Esophagus squamous epithelium (tissue), 4 donors: ENCODE measurements at regions not wholly inside any gene's neighbourhood (a gene's known extent, or its start where the extent isn't known, plus 50 kb on each side); places are given as distances from the start of the nearest gene placed in this dataset.

ENCODE experiments used
- POLR2A ChIP-seq, 4 donors: fragments of 450-650 bp; IDR thresholded peaks; one replicate each; pipeline ENCODE4 v1.6.1; 2017; ENCODE audit warnings: antibody characterized with exemption in 4 of 4, mild to moderate bottlenecking in 4 of 4, moderate library complexity in 3 of 4
- TF ChIP-seq, protein P1 (sequence below), 6 experiments: fragments of 450-650 bp in 4 of 6; fragments of 200-600 bp in 2 of 6; sonication (generic) in 2 of 6; IDR thresholded peaks; one replicate each; pipeline ENCODE4 v1.5.1; 2016 to 2019; ENCODE audit warnings: antibody characterized with exemption in 6 of 6, mild to moderate bottlenecking in 4 of 6, moderate library complexity in 4 of 6

GRCh38 chr4:13876940-13877339, 249.4 kb upstream of the BOD1L1 start:
- TF ChIP-seq POLR2A (IDR thresholded peaks at IDR 0.05) = no peak
- TF ChIP-seq, protein P1, sequence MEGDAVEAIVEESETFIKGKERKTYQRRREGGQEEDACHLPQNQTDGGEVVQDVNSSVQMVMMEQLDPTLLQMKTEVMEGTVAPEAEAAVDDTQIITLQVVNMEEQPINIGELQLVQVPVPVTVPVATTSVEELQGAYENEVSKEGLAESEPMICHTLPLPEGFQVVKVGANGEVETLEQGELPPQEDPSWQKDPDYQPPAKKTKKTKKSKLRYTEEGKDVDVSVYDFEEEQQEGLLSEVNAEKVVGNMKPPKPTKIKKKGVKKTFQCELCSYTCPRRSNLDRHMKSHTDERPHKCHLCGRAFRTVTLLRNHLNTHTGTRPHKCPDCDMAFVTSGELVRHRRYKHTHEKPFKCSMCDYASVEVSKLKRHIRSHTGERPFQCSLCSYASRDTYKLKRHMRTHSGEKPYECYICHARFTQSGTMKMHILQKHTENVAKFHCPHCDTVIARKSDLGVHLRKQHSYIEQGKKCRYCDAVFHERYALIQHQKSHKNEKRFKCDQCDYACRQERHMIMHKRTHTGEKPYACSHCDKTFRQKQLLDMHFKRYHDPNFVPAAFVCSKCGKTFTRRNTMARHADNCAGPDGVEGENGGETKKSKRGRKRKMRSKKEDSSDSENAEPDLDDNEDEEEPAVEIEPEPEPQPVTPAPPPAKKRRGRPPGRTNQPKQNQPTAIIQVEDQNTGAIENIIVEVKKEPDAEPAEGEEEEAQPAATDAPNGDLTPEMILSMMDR (IDR thresholded peaks at IDR 0.05) = no peak
